MCF 10A (cell line): ENCODE measurements at regions not wholly inside any gene's neighbourhood (a gene's known extent, or its start where the extent isn't known, plus 50 kb on each side); places are given as distances from the start of the nearest gene placed in this dataset.

Experiments
- BruUV-seq: library from RNA; stranded (reverse); fragments of 400-500 nt; replicated peaks from 2 replicates; lab custom pipeline; 2021; lab: Mats Ljungman, UMichigan
- CTCF ChIA-PET: fragments of 300-600 bp; sonication (Branson Sonifier 250); formaldehyde crosslinking; extraction: SDS; loops from one replicate; lab custom pipeline; 2021; ENCODE audit warnings: antibody characterized with exemption, inconsistent platforms; lab: Yijun Ruan, JAX
- POLR2A ChIA-PET: fragments of 300-600, 350-650 bp; sonication (Branson Sonifier 250); formaldehyde crosslinking; extraction: SDS; loops from one replicate; lab custom pipeline; 2020; ENCODE audit warnings: antibody characterized with exemption, inconsistent platforms; lab: Yijun Ruan, JAX
- DNase-seq: peaks from one replicate; pipeline ENCODE4 v3.0.0-alpha.2; 2018; ENCODE audit not compliant: unreplicated experiment
- H3K27ac Mint-ChIP-seq: one replicate; pipeline ENCODE4 v1.8.0; 2022; ENCODE audit warnings: mild to moderate bottlenecking, low read depth, mixed read lengths; ENCODE audit not compliant: unreplicated experiment
- H3K27me3 Mint-ChIP-seq: one replicate; pipeline ENCODE4 v1.8.0; 2022; ENCODE audit warnings: mixed read lengths; ENCODE audit not compliant: insufficient read depth, unreplicated experiment
- H3K36me3 Mint-ChIP-seq: one replicate; pipeline ENCODE4 v1.8.0; 2022; ENCODE audit warnings: mild to moderate bottlenecking, moderate library complexity, mixed read lengths; ENCODE audit not compliant: insufficient read depth, unreplicated experiment
- H3K4me1 Mint-ChIP-seq: one replicate; pipeline ENCODE4 v1.8.0; 2022; ENCODE audit warnings: mixed read lengths; ENCODE audit not compliant: insufficient read depth, unreplicated experiment
- H3K4me3 Mint-ChIP-seq: one replicate; pipeline ENCODE4 v1.8.0; 2022; ENCODE audit warnings: mild to moderate bottlenecking, moderate library complexity, mixed read lengths; ENCODE audit not compliant: unreplicated experiment
- H3K9me3 Mint-ChIP-seq: one replicate; pipeline ENCODE4 v1.8.0; 2022; ENCODE audit warnings: mixed read lengths; ENCODE audit not compliant: unreplicated experiment
- intact Hi-C: fragments of 100-400 bp; cut with micrococcal nuclease; formaldehyde crosslinking; loops from 2 replicates; pipeline ENCODE4 v1.14.1; 2022
- TF ChIP-seq, protein P1 (sequence below): fragments of 200-600 bp; IDR thresholded peaks from one replicate; pipeline ENCODE4 v1.8.0; 2022; ENCODE audit warnings: antibody characterized with exemption, mild to moderate bottlenecking; ENCODE audit not compliant: unreplicated experiment

DNA sequence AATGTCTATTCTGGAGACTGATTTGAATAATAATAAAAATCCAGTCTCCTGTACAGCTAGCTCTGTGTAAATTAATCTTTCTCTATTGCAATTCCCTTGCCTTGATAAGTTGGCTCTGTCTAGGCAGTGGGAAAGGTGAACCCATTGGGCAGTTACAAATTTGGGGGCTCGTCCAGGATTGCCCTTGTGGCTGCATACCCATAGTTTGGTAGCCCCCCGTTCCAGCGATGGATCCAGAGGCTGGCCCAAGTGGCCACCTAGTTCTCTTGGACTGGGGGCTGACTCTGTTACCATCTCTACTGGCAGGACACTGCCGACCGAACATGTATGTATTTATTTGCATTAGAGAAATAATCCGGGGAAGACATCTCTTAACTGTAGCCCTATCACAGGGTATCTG lies 326.2 kb upstream of the PDGFD start:
- no peak for DNase-seq
- H3K9me3 Mint-ChIP-seq = peaks cover 12% of the 10 kb centered on the region
- H3K27ac Mint-ChIP-seq = no peak overlapping the region
- no peaks in the 10 kb centered on the region for H3K4me1 Mint-ChIP-seq
- H3K27me3 Mint-ChIP-seq = no peaks in the 10 kb centered on the region
- TF ChIP-seq, protein P1, sequence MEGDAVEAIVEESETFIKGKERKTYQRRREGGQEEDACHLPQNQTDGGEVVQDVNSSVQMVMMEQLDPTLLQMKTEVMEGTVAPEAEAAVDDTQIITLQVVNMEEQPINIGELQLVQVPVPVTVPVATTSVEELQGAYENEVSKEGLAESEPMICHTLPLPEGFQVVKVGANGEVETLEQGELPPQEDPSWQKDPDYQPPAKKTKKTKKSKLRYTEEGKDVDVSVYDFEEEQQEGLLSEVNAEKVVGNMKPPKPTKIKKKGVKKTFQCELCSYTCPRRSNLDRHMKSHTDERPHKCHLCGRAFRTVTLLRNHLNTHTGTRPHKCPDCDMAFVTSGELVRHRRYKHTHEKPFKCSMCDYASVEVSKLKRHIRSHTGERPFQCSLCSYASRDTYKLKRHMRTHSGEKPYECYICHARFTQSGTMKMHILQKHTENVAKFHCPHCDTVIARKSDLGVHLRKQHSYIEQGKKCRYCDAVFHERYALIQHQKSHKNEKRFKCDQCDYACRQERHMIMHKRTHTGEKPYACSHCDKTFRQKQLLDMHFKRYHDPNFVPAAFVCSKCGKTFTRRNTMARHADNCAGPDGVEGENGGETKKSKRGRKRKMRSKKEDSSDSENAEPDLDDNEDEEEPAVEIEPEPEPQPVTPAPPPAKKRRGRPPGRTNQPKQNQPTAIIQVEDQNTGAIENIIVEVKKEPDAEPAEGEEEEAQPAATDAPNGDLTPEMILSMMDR = no peak
- no peak overlapping the region for H3K4me3 Mint-ChIP-seq
- no TSS peak for BruUV-seq
- intact Hi-C loops = no loop called here
- no peaks in the 10 kb centered on the region for H3K36me3 Mint-ChIP-seq
- ChIA-PET POLR2A (no interaction called here), CTCF (no interaction called here)

DNA sequence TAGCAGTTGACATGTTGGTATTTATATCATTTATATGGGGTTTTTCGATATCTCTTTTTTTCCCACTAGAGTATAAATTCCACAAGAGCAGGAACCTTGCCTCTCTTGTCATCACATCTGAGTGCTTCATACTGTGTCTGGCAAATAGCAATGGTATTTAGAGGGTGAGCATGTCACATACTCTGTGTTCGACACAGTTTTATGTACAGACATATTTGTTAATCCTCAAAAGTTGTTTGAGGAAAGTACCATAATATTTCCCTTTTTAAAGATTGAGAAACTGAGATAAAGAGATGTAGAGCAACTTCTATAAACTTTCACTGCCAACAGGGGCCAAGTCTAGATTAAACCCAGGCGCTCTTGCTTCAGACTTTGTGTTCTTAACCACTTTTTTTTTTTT lies 324.6 kb upstream of the PDGFD start:
- Mint-ChIP-seq H3K4me3 (no peak overlapping the region), H3K9me3 (peaks cover 12% of the 10 kb centered on the region), H3K36me3 (no peaks in the 10 kb centered on the region), H3K4me1 (no peaks in the 10 kb centered on the region), H3K27me3 (no peaks in the 10 kb centered on the region), H3K27ac (no peak overlapping the region)
- POLR2A ChIA-PET = no interaction called here
- DNase-seq = no peak
- intact Hi-C loops = no loop called here
- CTCF ChIA-PET = interaction anchor here (0.5 kb wide), 1 partner anchor 928 kb away, joined by 3 read pairs; no protein-coding TSS in a partner anchor
- TF ChIP-seq, protein P1 = no peak
- no TSS peak for BruUV-seq

DNA sequence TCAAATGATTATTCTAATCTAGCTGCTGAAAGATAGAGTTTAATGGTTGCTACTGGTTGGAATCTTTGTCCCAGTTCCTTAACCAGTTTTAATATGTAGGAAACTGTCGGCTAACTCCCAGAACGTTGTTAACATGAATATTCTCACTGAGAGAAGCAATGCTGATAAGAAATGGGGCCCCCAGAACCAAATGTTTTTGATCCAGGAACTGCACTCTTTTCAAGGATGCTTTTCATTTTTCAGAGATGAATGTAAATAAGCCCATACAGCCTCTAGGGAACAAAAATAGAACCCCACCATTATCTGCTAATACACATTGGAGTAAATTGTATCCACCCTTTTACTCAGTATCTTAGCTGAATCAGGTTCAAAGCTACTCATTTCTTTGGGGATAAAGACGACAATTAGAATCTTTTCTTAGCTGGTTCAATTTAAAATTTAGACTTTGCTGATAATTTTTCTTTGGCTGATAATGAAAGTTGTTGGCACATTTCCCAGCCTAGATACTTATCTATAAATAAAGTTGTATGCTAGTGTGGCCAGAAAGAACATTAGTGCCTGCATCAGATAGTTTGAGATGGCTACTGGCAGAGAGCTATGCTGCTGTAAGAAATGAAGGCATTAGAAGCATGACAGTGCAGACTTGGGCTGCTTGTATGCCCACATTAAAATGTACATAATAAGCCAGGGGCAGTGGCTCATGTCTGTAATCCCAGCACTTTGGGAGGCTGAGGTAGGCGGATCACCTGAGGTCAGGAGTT lies 323.3 kb upstream of the PDGFD start:
- intact Hi-C loops = no loop called here
- CTCF ChIA-PET = interaction anchor here (1.1 kb wide), 1 partner anchor 806 kb away, joined by 3 read pairs; no protein-coding TSS in a partner anchor
- POLR2A ChIA-PET = interaction anchor here (0.6 kb wide), 2 partner anchors 9 to 535 kb away, joined by 3 read pairs; no protein-coding TSS in a partner anchor
- peaks cover 12% of the 10 kb centered on the region for H3K9me3 Mint-ChIP-seq
- H3K36me3 Mint-ChIP-seq = no peaks in the 10 kb centered on the region
- H3K27me3 Mint-ChIP-seq = no peaks in the 10 kb centered on the region
- BruUV-seq = no TSS peak
- no peak for DNase-seq
- H3K27ac Mint-ChIP-seq = no peak overlapping the region
- TF ChIP-seq, protein P1 = no peak
- no peak overlapping the region for H3K4me3 Mint-ChIP-seq
- no peaks in the 10 kb centered on the region for H3K4me1 Mint-ChIP-seq

DNA sequence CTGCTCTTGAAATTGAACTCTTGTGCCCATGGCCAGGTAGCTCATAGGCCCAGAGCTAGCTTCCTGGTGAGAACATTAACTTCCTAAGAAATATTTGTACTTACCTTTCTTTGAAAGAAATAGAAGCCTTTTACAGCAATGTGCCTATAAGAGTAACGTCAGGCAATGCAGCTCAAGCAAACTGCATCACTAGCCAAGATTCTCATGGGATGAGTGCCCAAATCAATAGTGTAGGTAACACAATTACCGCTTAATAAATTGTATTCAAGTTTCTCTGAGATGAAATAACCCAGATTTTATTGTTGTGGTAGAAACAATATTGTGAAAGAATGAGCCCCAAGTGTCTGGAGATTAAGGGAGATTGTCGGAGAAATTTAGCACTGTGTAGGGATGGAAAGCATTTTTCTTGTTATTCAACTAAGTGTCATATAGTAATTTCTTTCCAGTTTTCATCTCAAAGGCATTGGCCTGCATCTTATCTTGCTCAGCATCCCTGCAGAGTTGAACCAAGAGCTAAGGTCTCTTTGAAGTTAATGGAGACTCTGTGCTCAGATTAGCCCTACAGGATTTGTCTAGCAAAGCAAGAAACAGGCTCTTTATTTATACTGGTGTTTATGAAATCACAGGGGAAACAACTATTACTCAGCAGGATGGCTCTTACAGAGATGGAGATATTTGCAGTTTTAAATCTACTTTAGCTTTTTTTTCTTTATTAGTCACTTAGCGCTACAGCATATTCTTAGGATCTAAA lies 321.0 kb upstream of the PDGFD start:
- POLR2A ChIA-PET = interaction anchor here (0.7 to 0.8 kb wide), 2 partner anchors 8 to 25 kb away, joined by 3 read pairs; no protein-coding TSS in a partner anchor
- Mint-ChIP-seq H3K36me3 (no peaks in the 10 kb centered on the region), H3K27ac (no peak overlapping the region), H3K4me3 (no peak overlapping the region), H3K4me1 (no peaks in the 10 kb centered on the region), H3K9me3 (no peaks in the 10 kb centered on the region), H3K27me3 (no peaks in the 10 kb centered on the region)
- CTCF ChIA-PET = interaction anchor here (0.7 kb wide), 1 partner anchor 47 kb away, joined by 3 read pairs; no protein-coding TSS in a partner anchor
- no peak for DNase-seq
- TF ChIP-seq, protein P1 = no peak
- no TSS peak for BruUV-seq
- intact Hi-C loops = no loop called here
